ENCODE measurements at regions not wholly inside any gene's neighbourhood (a gene's known extent, or its start where the extent isn't known, plus 50 kb on each side); places are given as distances from the start of the nearest gene placed in this dataset.

GRCh38 chr3:127452321-127452821, 138.2 kb downstream of the TPRA1 start:
- TF ChIP-seq POLR2AphosphoS5 (IDR thresholded peaks at IDR 0.05) = no peak
- no peak for TF ChIP-seq POLR2A (IDR thresholded peaks at IDR 0.05)
- TF ChIP-seq, protein P1, sequence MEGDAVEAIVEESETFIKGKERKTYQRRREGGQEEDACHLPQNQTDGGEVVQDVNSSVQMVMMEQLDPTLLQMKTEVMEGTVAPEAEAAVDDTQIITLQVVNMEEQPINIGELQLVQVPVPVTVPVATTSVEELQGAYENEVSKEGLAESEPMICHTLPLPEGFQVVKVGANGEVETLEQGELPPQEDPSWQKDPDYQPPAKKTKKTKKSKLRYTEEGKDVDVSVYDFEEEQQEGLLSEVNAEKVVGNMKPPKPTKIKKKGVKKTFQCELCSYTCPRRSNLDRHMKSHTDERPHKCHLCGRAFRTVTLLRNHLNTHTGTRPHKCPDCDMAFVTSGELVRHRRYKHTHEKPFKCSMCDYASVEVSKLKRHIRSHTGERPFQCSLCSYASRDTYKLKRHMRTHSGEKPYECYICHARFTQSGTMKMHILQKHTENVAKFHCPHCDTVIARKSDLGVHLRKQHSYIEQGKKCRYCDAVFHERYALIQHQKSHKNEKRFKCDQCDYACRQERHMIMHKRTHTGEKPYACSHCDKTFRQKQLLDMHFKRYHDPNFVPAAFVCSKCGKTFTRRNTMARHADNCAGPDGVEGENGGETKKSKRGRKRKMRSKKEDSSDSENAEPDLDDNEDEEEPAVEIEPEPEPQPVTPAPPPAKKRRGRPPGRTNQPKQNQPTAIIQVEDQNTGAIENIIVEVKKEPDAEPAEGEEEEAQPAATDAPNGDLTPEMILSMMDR (IDR thresholded peaks at IDR 0.05) = no peak

Measured in sigmoid colon (tissue), 4 donors.